ENCODE measurements at regions not wholly inside any gene's neighbourhood (a gene's known extent, or its start where the extent isn't known, plus 50 kb on each side); places are given as distances from the start of the nearest gene placed in this dataset.

DNA sequence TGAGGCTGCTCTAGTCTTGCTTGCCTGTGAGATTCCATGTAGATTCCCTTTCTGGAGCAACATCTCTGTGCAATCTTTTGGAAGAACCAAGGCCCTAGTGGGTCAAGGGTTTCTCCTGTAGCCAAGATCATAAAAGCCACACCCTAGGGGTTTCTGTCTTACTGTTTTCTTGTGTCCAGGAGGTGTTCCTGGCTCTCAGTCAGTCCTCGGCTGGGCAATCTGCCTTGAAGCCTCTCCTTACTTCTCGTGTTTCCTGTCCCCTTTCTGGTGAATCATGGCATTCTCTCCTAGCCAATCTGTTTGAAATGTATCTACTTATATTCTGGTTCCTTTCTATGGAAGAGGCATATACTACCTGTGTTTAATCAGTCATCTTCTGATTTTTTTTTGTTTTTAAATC is 484.8 kb upstream of the UBE2E3 start:
- DNase-seq (no peak), ATAC-seq (no peak)
- intact Hi-C loops (cut with DNase I) = no loop called here
- H3K4me3 ChIP-seq = no peak overlapping the region
- H3K27me3 ChIP-seq = no peaks in the 10 kb centered on the region
- H3K4me1 ChIP-seq = no peaks in the 10 kb centered on the region
- no peaks in the 10 kb centered on the region for H3K36me3 ChIP-seq
- H3K27ac ChIP-seq = no peak overlapping the region
- whole genome bisulfite sequencing (ENCODE audit: insufficient coverage, low coverage, low lambda C conversion rate, missing lambda C conversion rate) = 65% methylated on average over 2 of the region's 2 CpGs
- no peaks in the 10 kb centered on the region for H3K9me3 ChIP-seq
- TF ChIP-seq CTCF (IDR thresholded peaks at IDR 0.05) = no peak
- no peak for TF ChIP-seq POLR2A (IDR thresholded peaks at IDR 0.05)

DNA sequence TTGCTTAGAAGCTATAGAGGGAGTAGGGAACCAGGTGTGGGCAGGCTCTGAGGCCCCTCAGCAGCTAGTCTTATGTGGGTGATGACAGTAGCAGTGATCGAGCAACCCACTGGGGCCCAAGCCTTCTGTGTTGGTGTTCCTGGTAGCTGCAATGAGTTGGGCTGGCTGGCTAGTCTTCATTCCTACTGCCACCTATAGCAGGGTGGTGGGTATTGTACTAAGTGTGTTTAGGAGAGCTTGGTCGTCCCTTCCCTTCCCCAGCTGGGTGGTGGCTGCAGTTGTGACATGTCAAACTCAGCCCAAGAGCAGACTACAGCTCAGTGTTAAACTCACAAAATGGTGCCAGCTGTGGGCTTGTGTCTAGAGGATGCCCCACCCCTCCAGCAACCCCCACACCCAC is 486.1 kb upstream of the UBE2E3 start:
- intact Hi-C loops (cut with DNase I) = no loop called here
- Histone ChIP-seq H3K4me3 (no peak overlapping the region), H3K27ac (no peak overlapping the region), H3K27me3 (no peaks in the 10 kb centered on the region), H3K9me3 (no peaks in the 10 kb centered on the region), H3K36me3 (no peaks in the 10 kb centered on the region), H3K4me1 (no peaks in the 10 kb centered on the region)
- ATAC-seq (no peak), DNase-seq (no peak)
- 40% methylated on average over 1 of the region's 2 CpGs for WGBS (ENCODE audit: insufficient coverage, low coverage, low lambda C conversion rate, missing lambda C conversion rate)
- TF ChIP-seq POLR2A (IDR thresholded peaks at IDR 0.05) (no peak), CTCF (IDR thresholded peaks at IDR 0.05) (no peak)

- H3K36me3 ChIP-seq = no peaks in the 10 kb centered on the region
- no peak for ATAC-seq
- intact Hi-C loops (cut with DNase I) = no loop called here
- DNase-seq = no peak
- H3K4me1 ChIP-seq = no peaks in the 10 kb centered on the region
- WGBS (ENCODE audit: insufficient coverage, low coverage, low lambda C conversion rate, missing lambda C conversion rate) = 75% methylated on average over 4 of the region's 4 CpGs
- no peaks in the 10 kb centered on the region for H3K27me3 ChIP-seq
- no peaks in the 10 kb centered on the region for H3K9me3 ChIP-seq
- TF ChIP-seq POLR2A (IDR thresholded peaks at IDR 0.05) = no peak
- TF ChIP-seq CTCF (IDR thresholded peaks at IDR 0.05) = no peak
- H3K4me3 ChIP-seq = no peak overlapping the region
- H3K27ac ChIP-seq = no peak overlapping the region
These were observed 475.6 kb upstream of the CWC22 start for GRCh38 chr2:180482696-180483095.

DNA sequence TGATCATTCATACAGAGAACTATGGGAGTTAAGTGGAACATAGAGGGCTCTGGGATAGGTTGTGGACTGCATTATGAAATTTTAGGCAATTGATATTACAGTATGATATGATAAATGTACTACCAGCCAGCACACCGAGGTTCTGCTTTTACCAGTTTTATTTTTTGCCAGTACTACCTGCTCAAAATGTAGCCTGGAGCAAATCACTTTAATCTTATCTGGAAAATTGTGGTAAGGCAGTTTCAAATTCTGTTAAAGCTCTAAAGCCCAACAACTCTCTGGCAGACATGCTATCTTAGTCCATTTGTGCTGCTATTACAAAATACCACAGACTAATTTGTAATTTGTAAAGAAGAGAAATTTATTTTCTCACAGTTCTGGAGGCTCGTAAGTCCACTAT is 474.9 kb upstream of the CWC22 start:
- Histone ChIP-seq H3K27ac (no peak overlapping the region), H3K9me3 (no peaks in the 10 kb centered on the region), H3K4me3 (no peak overlapping the region), H3K4me1 (no peaks in the 10 kb centered on the region), H3K36me3 (no peaks in the 10 kb centered on the region), H3K27me3 (no peaks in the 10 kb centered on the region)
- intact Hi-C loops (cut with DNase I) = no loop called here
- TF ChIP-seq CTCF (IDR thresholded peaks at IDR 0.05) (no peak), POLR2A (IDR thresholded peaks at IDR 0.05) (no peak)
- 55% methylated on average over 2 of the region's 2 CpGs for WGBS (ENCODE audit: insufficient coverage, low coverage, low lambda C conversion rate, missing lambda C conversion rate)
- DNase-seq (no peak), ATAC-seq (no peak)

GRCh38 chr2:180478883-180479282 is 471.8 kb upstream of the CWC22 start:
- ATAC-seq (no peak), DNase-seq (no peak)
- intact Hi-C loops (cut with DNase I) = no loop called here
- no peaks in the 10 kb centered on the region for H3K4me1 ChIP-seq
- TF ChIP-seq POLR2A (IDR thresholded peaks at IDR 0.05) (no peak), CTCF (IDR thresholded peaks at IDR 0.05) (no peak)
- H3K4me3 ChIP-seq = no peak overlapping the region
- no peak overlapping the region for H3K27ac ChIP-seq
- no peaks in the 10 kb centered on the region for H3K27me3 ChIP-seq
- H3K9me3 ChIP-seq = no peaks in the 10 kb centered on the region
- H3K36me3 ChIP-seq = no peaks in the 10 kb centered on the region

Measured in right lobe of liver (tissue), 6 donors.